ENCODE measurements at regions not wholly inside any gene's neighbourhood (a gene's known extent, or its start where the extent isn't known, plus 50 kb on each side); places are given as distances from the start of the nearest gene placed in this dataset.

- TF ChIP-seq POLR2AphosphoS5 (IDR thresholded peaks at IDR 0.05), result no peak
- TF ChIP-seq CTCF (IDR thresholded peaks at IDR 0.05), result no peak
- TF ChIP-seq EP300 (IDR thresholded peaks at IDR 0.05), result no peak
Observed at GRCh38 chr2:129458006-129458405, 521.5 kb upstream of the RAB6C start.

Data from gastroesophageal sphincter (tissue), 3 donors.